Stimulated activated CD4-positive, alpha-beta T cell treated with anti-CD3 and anti-CD28 coated beads, Interleukin-1b, Interleukin-23, amount 100 ng/mL, for 24 hours (primary cell): ENCODE measurements at regions not wholly inside any gene's neighbourhood (a gene's known extent, or its start where the extent isn't known, plus 50 kb on each side); places are given as distances from the start of the nearest gene placed in this dataset.
"Not testable (repeated sequence)": the region's sequence is repeated elsewhere in the genome, so short reads cannot be mapped to it uniquely, and the experiment has no call there.

Experiments
- DNase-seq, 4 experiments: peaks; one replicate each; pipeline ENCODE4 v3.0.0-alpha.2; 2020; ENCODE audit warnings: low read depth in 4 of 4, low spot score in 1 of 4

DNA sequence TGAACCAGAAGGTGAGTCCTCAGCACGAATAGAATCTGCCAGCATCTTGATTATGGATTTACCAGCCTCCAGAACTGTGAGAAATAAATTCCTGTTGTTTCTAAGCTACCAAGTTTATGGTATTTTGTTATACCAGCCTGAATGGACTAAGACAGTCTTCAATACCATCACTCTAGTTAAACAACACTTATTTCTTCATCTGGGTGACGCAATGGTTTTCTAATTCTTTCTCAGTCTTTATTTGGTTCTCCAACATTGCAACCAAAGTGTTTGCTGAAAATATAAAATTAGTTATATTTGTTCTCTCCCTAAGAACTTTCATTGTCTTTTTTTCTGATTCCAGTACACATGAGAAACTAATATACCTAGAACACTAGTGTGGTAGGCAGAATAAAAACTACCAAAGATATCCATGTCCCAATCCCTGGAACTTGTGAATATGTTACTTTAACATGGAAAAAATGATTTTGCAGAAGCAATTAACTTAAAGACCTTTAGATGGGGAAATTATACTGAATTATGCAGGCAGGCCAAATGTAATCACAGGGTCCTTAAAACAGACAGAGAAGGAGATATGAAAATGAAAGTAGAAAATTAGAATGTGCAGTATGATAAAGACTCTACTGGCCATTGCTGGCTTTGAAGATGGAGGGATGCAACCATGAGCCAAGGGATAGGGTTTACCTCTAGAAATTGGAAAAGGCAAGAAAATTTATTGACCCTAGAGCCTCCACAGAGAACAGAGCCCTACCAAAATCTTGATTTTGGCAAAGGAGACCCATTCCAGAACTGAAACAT, 1115.1 kb downstream of the PLA2G4A start:
- no peak for DNase-seq

DNA sequence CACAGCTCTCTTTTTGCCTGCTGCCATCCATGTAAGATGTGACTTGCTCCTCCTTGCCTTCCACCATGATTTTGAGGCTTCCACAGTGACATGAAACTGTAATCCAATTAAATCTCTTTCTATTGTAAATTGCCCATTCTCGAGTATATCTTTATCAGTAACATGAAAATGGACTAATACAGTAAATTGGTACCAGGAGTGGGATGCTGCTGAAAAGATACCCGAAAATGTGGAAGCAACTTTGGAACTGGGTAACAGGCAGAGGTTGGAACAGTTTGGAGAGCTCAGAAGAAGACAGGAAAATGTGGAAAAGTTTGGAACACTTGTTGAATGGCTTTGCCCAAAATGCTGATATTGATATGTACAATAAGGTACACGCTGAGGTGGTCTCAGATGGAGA, 1117.9 kb downstream of the PLA2G4A start:
- not testable (repeated sequence) for DNase-seq

- DNase-seq, result no peak
Measured at GRCh38 chr1:187947359-187947758, 1118.6 kb downstream of the PLA2G4A start.

- no peak for DNase-seq
Measured at GRCh38 chr1:187948170-187948794, 1119.5 kb downstream of the PLA2G4A start.

GRCh38 chr1:187949567-187949966, 1120.8 kb downstream of the PLA2G4A start:
- DNase-seq, result no peak

GRCh38 chr1:187951817-187952216, 1123.1 kb downstream of the PLA2G4A start:
- DNase-seq, result no peak

DNA sequence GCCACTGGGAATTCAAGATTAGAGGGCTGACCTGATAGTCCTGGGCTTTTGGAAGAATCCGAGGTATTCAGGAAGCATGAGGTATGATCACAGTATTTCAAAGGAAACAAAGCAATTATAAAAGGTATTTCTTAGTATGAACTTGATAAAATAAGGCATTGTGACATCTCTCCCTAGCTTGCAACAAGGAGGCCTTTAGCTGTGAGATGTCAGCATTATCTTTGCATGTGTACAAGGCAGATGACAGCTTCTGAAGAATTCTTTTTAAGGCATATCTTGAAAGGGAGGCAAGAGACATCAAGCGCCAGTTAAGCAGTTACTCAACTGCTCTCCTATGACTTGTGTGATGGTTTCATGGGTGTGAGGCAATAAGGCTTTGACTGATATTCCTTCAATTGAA, 1123.7 kb downstream of the PLA2G4A start:
- DNase-seq, result no peak

- DNase-seq, result no peak
Measured at GRCh38 chr1:187956975-187957374, 1128.2 kb downstream of the PLA2G4A start.

- DNase-seq, result no peak
Measured at GRCh38 chr1:187958207-187958606, 1129.5 kb downstream of the PLA2G4A start.

GRCh38 chr1:187959062-187959461, 1130.3 kb downstream of the PLA2G4A start:
- no peak for DNase-seq

DNA sequence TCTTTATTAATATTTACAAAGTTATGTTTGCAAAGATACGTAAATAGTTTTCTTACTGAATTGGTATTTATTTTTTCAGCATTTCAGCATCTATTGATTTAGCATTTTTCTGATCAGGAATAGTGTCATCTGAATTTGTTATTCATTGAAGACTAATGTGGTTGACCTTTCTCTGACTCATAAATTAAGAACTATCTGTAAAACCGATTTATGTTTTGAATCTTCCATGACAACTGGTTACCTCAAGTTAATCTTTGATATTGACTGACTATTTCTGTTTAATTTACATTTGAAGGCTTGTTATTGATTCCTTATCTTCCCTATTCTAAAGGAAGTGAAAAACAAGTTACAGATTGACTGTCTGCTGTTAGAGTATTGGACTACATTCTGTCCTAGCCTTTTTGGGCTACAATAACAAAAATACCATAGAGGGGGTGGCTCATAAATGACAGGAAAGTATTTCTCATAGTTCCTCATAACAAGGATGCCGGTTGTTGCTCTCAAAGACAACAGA, 1131.4 kb downstream of the PLA2G4A start:
- no peak for DNase-seq

DNA sequence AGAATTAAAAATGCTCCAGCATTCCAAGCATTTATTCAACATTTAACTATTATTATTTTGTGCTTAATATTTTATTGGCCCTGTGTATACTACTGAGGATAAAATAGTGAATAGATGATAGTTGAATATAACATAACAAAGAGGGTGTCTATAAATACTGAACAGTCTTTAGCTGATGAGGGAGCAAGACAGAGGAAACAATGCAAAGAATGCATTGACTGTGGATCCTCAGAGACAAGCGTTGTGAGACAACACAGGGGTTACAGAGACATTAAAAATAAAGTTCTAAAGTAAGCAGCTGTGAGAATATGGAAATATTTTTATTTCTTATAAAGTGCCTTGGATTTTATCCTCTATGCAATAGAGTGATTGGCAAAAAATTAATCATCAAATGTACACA, 1133.1 kb downstream of the PLA2G4A start:
- DNase-seq, result no peak

- no peak for DNase-seq
Measured at GRCh38 chr1:187971851-187972250, 1143.1 kb downstream of the PLA2G4A start.

GRCh38 chr1:187977298-187977697, 1148.5 kb downstream of the PLA2G4A start:
- no peak for DNase-seq

DNA sequence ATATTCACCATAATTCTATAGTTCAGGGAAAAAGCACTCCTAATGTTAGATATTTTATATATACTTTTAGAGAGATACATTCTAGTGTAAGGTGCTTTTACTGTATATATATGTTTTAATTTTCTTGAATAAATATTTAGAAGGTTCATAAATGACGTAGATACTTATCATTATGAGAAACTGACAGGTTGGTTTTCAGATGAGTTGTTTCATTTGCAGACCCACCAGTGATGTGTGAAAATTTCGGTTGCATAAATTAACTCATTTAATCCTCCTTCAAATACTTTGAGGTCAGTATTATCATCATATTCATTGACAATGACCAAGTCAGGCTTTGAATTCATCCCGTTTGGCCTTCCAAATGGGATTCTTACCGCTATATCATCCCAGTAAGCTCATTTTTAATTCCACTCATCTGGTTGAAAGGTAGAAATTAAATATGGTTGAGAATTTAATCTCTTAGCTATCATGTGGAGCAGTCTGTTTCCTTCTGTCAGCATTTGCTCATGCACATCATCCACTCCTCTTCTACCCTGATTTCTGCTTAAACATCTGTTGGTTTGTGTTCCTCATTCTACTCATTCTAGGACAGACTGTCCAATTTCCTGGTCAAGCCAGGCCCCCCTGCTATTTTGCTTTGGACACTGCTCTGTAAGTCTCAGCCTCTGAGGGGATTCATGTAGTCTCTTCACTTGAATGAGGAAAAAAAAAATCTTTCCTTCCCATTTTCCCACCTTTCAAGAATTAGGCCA, 1156.6 kb downstream of the PLA2G4A start:
- no peak for DNase-seq

- no peak for DNase-seq
Measured at GRCh38 chr1:187985897-187986654, 1157.3 kb downstream of the PLA2G4A start.

- DNase-seq, result no peak
Measured at GRCh38 chr1:187987236-187987776, 1158.6 kb downstream of the PLA2G4A start.

DNA sequence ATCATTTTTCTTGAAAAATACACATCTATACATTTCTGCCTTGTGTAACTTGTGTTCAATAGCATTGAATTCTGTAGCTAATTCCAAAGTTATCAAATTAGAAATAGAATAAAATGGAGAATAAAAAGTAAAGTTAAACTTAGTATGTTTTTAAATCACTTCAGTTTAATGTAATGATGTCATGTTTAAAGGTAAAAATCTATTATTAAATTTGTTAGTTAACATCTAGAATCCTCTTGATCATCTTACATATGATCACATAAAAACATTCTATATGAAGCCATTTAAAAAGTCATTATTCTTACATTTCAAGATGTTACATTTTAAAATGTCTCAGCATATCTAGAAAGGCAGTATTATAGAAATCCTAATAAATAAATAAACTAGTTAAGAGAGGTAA, 1163.2 kb downstream of the PLA2G4A start:
- no peak for DNase-seq

GRCh38 chr1:187996780-187997179, 1168.0 kb downstream of the PLA2G4A start:
- no peak for DNase-seq

GRCh38 chr1:187999973-188000372, 1171.2 kb downstream of the PLA2G4A start:
- DNase-seq, result no peak

DNA sequence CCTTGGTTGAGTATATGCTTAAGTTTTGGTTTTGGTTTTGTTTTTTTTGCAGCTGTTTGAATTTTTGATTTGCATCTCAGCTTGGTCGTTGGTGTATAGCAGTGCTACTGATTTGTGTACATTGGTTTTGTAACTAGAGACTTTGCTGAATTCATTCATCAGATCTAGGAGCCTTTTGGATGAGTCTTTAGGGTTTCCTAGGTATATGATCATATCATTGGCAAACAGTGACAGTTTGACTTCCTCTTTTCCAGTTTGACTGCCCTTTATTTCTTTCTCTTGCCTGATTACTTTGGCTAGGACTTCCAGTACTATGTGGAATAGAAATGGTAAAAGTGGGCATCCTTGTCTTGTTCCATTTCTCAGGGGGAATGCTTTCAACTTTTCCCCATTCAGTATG, 1174.9 kb downstream of the PLA2G4A start:
- DNase-seq, result not testable (repeated sequence)
